GM21528 (cell line): ENCODE measurements at regions not wholly inside any gene's neighbourhood (a gene's known extent, or its start where the extent isn't known, plus 50 kb on each side); places are given as distances from the start of the nearest gene placed in this dataset.
"Not testable (repeated sequence)": the region's sequence is repeated elsewhere in the genome, so short reads cannot be mapped to it uniquely, and the experiment has no call there.

Source experiments
- ATAC-seq: cut with Tn5 transposase; IDR thresholded peaks from one replicate; pipeline ENCODE4 v1.9.1; 2021; ENCODE audit warnings: mild to moderate bottlenecking, moderate library complexity; ENCODE audit not compliant: unreplicated experiment, low FRiP score

GRCh38 chr10:78332012-78332411 lies 298.3 kb downstream of the RPS24 start:
- ATAC-seq, result no peak

- no peak for ATAC-seq
Measured at GRCh38 chr10:78332657-78333056, 299.0 kb downstream of the RPS24 start.

GRCh38 chr10:78333362-78334143 lies 299.9 kb downstream of the RPS24 start:
- ATAC-seq, result no peak

- ATAC-seq, result no peak
Measured at GRCh38 chr10:78335371-78335690, 301.7 kb downstream of the RPS24 start.

- no peak for ATAC-seq
Measured at GRCh38 chr10:78335691-78336401, 302.2 kb downstream of the RPS24 start.

GRCh38 chr10:78336402-78336791 lies 302.7 kb downstream of the RPS24 start:
- ATAC-seq, result no peak

GRCh38 chr10:78337016-78337415 lies 303.4 kb downstream of the RPS24 start:
- no peak for ATAC-seq

GRCh38 chr10:78337646-78338391 lies 304.2 kb downstream of the RPS24 start:
- ATAC-seq, result no peak

GRCh38 chr10:78338717-78339116 lies 305.1 kb downstream of the RPS24 start:
- ATAC-seq, result no peak

- ATAC-seq, result no peak
Measured at GRCh38 chr10:78339251-78339650, 305.6 kb downstream of the RPS24 start.

GRCh38 chr10:78341953-78342614 lies 308.4 kb downstream of the RPS24 start:
- ATAC-seq, result no peak

GRCh38 chr10:78342827-78343653 lies 309.4 kb downstream of the RPS24 start:
- ATAC-seq, result no peak

GRCh38 chr10:78344257-78344656 lies 310.6 kb downstream of the RPS24 start:
- not testable (repeated sequence) for ATAC-seq

GRCh38 chr10:78345515-78345914 lies 311.9 kb downstream of the RPS24 start:
- not testable (repeated sequence) for ATAC-seq

GRCh38 chr10:78346721-78347120 lies 313.1 kb downstream of the RPS24 start:
- no peak for ATAC-seq

- no peak for ATAC-seq
Measured at GRCh38 chr10:78348411-78349164, 314.9 kb downstream of the RPS24 start.

- no peak for ATAC-seq
Measured at GRCh38 chr10:78349165-78349516, 315.5 kb downstream of the RPS24 start.

- ATAC-seq, result no peak
Measured at GRCh38 chr10:78349911-78350663, 316.4 kb downstream of the RPS24 start.

GRCh38 chr10:78351283-78351682 lies 317.6 kb downstream of the RPS24 start:
- ATAC-seq, result no peak
